GM21576 (cell line): ENCODE measurements at regions not wholly inside any gene's neighbourhood (a gene's known extent, or its start where the extent isn't known, plus 50 kb on each side); places are given as distances from the start of the nearest gene placed in this dataset.

ENCODE experiments used
- ATAC-seq: cut with Tn5 transposase; IDR thresholded peaks from one replicate; pipeline ENCODE4 v1.9.1; 2021; ENCODE audit warnings: mild to moderate bottlenecking, moderate library complexity; ENCODE audit not compliant: unreplicated experiment

- ATAC-seq, result no peak
These were observed 423.3 kb upstream of the MAF start for GRCh38 chr16:80023865-80024264.

- ATAC-seq, result no peak
These were observed 418.9 kb upstream of the MAF start for GRCh38 chr16:80019395-80019794.

- no peak for ATAC-seq
These were observed 417.9 kb upstream of the MAF start for GRCh38 chr16:80018466-80018865.

- no peak for ATAC-seq
These were observed 416.3 kb upstream of the MAF start for GRCh38 chr16:80016731-80017326.

- ATAC-seq, result no peak
These were observed 415.0 kb upstream of the MAF start for GRCh38 chr16:80015566-80015965.

- ATAC-seq, result no peak
These were observed 413.9 kb upstream of the MAF start for GRCh38 chr16:80014241-80014939.

- no peak for ATAC-seq
These were observed 412.0 kb upstream of the MAF start for GRCh38 chr16:80012586-80012985.

- no peak for ATAC-seq
These were observed 409.6 kb upstream of the MAF start for GRCh38 chr16:80009971-80010659.

GRCh38 chr16:80008857-80009256, 408.3 kb upstream of the MAF start:
- ATAC-seq, result no peak

- no peak for ATAC-seq
These were observed 406.7 kb upstream of the MAF start for GRCh38 chr16:80007231-80007630.

GRCh38 chr16:80006241-80007215, 406.0 kb upstream of the MAF start:
- no peak for ATAC-seq

- ATAC-seq, result no peak
These were observed 403.6 kb upstream of the MAF start for GRCh38 chr16:80004113-80004512.

- no peak for ATAC-seq
These were observed 401.7 kb upstream of the MAF start for GRCh38 chr16:80002261-80002660.

- ATAC-seq, result no peak
These were observed 397.6 kb upstream of the MAF start for GRCh38 chr16:79998143-79998542.

- no peak for ATAC-seq
These were observed 396.7 kb upstream of the MAF start for GRCh38 chr16:79997257-79997656.

GRCh38 chr16:79996321-79996720, 395.8 kb upstream of the MAF start:
- ATAC-seq, result no peak

- ATAC-seq, result no peak
These were observed 394.8 kb upstream of the MAF start for GRCh38 chr16:79995315-79995714.

GRCh38 chr16:79994418-79994817, 393.9 kb upstream of the MAF start:
- no peak for ATAC-seq

- ATAC-seq, result no peak
These were observed 393.2 kb upstream of the MAF start for GRCh38 chr16:79993629-79994209.

- no peak for ATAC-seq
These were observed 391.4 kb upstream of the MAF start for GRCh38 chr16:79991969-79992368.

GRCh38 chr16:79988721-79989220, 388.2 kb upstream of the MAF start:
- ATAC-seq, result no peak
